ENCODE measurements at regions not wholly inside any gene's neighbourhood (a gene's known extent, or its start where the extent isn't known, plus 50 kb on each side); places are given as distances from the start of the nearest gene placed in this dataset.
A peak's percentile ranks its signal among the peaks of the same experiment; 100 is the strongest.
"Not testable (repeated sequence)": the region's sequence is repeated elsewhere in the genome, so short reads cannot be mapped to it uniquely, and the experiment has no call there.

DNA sequence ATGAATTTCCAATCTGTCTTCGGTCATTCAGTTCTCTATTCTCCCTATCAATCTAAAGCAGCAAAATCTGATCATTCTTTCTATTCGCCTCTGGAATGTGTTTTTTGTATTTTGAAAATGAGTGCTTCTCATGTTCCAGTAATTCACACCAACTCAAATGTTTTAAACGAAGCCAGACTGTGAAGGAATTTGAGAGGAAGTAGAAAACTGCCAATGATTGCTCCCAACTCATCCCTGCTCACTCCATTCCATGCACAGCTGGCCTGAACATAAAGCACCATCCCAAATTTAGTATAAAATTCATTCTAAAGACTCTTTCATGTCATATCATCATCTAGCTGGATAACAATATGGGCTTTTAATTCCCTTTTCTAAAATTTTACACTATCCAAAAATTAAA lies 123.8 kb downstream of the DUSP6 start:
- no peak for DNase-seq (ENCODE audit: low read depth)

DNA sequence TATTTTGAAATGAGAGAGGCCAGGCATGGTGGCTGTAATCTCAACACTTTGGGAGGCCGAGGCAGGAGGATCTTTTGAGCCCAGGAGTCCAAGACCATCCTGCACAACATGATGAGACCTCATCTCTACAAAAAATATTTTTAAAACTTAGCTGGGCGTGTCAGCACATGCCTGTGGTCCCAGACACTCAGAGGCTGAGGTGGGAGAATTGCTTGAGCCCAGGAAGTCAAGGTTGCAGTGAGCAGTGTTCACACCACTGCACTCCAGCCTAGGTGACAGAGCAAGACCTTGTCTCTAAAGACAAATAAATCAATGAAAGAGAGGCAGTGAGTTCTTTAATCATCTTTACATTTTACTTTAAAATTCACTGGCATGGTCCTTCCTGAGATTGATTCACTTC lies 124.5 kb downstream of the DUSP6 start:
- DNase-seq (ENCODE audit: low read depth) = no peak

- DNase-seq (ENCODE audit: low read depth) = peak; percentile 55
Measured at GRCh38 chr12:89225808-89226411, 126.4 kb downstream of the DUSP6 start.

- no peak for DNase-seq (ENCODE audit: low read depth)
Measured at GRCh38 chr12:89225401-89225800, 126.9 kb downstream of the DUSP6 start.

DNA sequence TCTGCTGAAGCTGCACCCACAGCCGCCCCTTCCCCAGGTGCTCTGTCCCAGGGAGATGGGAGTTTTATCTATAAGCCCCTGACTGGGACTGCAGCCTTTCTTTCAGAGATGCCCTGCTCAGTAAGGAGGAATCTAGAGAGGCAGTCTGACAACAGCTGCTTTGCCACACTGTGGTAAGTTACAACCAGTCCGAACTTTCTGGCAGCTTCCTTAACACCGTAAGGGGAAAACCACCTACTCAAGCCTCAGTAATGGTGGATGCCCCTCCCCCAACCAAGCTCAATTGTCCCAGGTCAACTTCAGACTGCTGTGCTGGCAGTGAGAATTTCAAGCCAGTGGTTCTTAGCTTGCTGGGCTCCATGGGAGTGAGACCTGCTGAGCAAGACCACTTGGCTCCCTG lies 129.7 kb downstream of the DUSP6 start:
- peak; percentile 82 for DNase-seq (ENCODE audit: low read depth)

- DNase-seq (ENCODE audit: low read depth) = no peak
Measured at GRCh38 chr12:89217472-89217871, 134.8 kb downstream of the DUSP6 start.

DNA sequence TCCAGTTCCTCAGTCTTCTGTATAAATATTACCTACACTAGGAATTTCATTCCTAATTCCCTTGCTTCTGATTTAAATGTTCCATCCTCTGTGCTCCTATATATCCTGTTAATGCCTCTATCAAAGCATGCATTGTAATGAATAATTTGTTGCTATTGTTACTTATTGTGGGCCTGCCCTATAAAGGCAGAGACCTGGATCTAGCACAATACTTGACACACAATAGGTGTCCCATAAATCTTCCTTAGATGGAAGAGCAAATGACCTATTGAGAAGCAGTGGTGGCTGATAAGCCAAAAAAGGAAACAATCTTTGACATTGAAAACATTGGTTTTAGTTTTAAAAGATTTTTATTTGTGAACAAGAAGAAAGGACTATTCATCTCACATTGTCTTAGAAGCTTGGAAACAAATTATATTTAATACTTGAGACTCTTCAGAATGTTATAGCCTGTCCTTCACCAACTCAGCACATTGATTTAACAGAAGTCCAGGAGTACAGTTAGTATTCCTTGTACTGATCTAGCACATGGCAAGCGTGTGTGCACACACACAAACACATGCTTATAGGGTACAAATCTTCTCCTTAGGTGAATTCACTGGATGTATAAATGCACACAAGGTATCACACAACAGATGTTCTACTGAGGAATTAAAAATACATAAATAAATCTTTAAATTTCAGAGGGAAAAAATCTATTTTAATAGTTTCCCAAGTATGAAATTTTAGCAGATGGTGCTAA lies 135.9 kb downstream of the DUSP6 start:
- DNase-seq (ENCODE audit: low read depth) = no peak

GRCh38 chr12:89215196-89215595 lies 137.1 kb downstream of the DUSP6 start:
- no peak for DNase-seq (ENCODE audit: low read depth)

- DNase-seq (ENCODE audit: low read depth) = no peak
Measured at GRCh38 chr12:89213747-89214146, 138.6 kb downstream of the DUSP6 start.

GRCh38 chr12:89213139-89213538 lies 139.2 kb downstream of the DUSP6 start:
- DNase-seq (ENCODE audit: low read depth) = no peak

- DNase-seq (ENCODE audit: low read depth) = no peak
Measured at GRCh38 chr12:89212339-89212771, 139.9 kb downstream of the DUSP6 start.

- DNase-seq (ENCODE audit: low read depth) = no peak
Measured at GRCh38 chr12:89211456-89211855, 140.8 kb downstream of the DUSP6 start.

DNA sequence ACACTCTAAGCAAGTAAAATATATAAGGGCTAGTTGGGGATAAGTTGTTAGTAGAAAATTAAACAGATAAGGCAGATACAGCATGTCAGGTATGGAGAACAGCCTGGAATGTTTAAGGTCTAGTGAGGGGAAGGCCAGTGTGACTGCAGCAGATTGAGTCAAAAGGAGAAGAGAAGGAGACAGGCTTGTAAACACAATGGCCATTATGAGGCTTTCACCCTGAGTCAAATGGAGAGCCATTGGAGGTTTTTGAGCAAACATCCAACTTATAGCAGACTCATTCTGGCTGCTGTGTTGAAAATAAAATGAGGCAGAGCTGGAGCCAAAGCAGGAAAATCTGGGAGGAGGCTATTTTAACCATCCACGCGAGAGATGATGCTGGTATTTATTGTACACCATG lies 142.0 kb downstream of the DUSP6 start:
- no peak for DNase-seq (ENCODE audit: low read depth)

DNA sequence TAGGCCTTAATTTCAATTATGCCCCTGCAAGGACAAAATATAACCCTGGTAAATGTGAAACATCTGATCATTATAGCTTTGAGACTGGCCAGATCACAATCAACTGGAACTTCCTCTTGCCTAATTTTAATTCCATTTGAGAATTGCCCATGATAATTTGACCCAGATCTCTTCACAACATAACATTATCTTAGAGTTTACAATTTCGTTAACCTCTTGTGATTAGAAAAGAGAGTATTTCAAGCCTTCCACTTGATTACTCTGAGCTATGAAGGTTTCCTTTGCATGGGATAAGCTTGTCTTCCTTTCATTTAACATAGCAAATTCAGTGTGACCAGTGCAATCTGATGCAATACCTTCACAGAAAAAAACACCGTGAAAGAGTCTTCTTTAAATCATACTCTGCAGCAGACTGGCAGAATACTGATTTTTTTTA lies 143.6 kb downstream of the DUSP6 start:
- no peak for DNase-seq (ENCODE audit: low read depth)

DNA sequence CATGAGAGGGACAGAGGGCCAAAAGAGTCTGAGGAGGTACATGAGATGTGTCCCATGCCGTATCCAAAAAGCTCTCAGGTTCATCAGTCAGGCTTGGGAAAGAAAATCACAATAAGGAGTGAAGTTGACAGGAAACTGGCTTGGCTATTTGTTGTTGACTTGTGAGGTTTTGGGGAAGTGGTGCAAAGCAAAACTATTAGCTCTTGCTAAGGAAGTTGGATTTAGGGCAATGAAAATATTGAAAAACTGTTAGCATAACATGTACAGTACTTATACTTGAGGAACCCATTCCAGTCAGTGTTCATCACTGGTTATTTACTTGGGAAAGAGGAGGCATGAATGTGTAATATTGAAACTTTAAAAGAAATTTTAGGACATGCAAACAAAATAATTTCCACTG lies 145.9 kb downstream of the DUSP6 start:
- no peak for DNase-seq (ENCODE audit: low read depth)

- no peak for DNase-seq (ENCODE audit: low read depth)
Measured at GRCh38 chr12:89205517-89205916, 146.8 kb downstream of the DUSP6 start.

- no peak for DNase-seq (ENCODE audit: low read depth)
Measured at GRCh38 chr12:89203144-89203543, 149.2 kb downstream of the DUSP6 start.

DNA sequence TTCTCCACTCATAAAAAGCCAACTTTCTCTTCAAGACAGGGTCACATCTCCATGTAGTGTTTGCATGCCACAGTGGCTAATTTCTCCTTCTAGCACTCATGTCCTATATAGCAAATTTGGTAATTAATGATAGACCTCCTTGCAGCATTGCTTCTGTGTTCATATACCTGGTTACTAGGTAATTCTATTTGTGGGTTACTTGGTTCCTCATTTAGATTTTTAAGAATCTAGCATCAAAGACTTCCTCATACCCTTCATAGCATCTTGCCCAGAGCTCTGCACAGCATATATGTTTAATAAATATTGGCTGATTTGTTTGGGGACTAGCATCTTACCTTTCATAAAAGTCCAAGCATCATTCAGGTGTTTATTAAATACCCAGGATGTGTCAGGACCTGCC lies 152.1 kb downstream of the DUSP6 start:
- no peak for DNase-seq (ENCODE audit: low read depth)

DNA sequence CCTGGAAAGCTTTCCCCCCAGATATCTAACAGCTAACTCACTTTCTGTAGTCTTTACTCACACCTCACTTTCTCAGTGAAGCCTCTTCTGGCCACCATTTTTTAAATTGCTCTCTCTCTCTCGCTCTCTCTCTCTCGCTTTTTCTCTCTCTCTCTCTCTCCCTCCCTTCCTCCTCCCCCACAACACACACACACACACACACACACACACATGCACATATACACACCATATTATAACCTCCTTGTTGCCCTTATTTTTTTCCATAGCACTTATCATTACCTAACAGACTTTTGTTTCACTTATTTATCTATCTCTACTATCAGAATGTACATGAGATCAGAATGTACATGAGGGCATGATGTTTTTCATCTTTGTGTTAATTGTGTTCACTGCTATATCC lies 156.8 kb downstream of the DUSP6 start:
- no peak for DNase-seq (ENCODE audit: low read depth)

DNA sequence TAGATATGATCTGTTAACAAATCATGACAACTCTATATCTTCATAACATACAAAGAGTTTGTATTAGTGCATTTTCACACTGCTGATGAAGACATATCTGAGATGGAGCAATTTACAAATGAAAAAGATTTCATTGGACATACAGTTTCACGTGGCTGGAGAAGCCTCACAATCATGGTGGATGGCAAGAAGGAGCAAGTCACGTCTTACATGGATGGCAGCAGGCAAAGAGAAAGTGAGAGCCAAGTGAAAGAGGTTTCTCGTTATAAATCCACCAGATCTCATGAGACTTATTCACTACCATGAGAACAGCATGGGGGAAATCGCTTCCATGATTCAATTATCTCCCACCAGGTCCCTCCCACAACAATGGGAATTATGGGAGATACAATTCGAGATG lies 157.6 kb downstream of the DUSP6 start:
- DNase-seq (ENCODE audit: low read depth) = no peak

DNA sequence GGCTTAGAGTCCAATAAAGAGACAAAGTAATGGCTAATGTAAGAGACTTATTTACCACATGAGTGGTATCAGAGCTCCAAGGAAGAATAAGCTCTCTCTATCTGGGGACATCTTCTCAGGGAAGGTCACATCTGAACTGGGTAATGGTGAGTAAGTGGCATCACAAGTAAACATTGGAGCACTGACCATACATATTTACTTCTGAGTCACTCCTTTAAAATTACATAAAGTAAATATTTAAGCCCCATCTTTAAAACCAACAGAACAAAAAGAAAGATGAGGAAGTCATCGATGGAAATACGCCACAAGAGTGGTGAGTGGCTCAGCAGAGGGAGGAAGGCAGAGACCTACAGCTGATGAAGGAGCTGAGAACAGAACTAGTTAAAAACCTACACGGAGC lies 159.9 kb downstream of the DUSP6 start:
- no peak for DNase-seq (ENCODE audit: low read depth)

DNA sequence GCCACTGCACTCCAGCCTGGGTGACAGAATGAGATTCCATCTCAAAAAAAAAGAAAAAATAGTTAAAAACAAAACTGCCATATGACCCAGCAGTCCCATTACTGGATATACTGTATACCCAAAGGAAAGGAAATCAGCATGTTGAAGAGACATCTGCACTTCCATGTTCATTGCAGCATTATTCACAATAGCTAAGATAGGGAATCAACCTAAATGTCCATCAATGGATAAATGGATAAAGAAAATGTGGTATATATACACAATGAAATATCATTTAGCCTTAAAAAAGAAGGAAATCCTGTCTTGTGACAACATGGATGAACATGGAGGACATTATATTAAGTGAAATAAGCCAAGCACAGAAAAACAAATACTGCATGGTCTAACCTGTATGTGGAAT lies 160.7 kb downstream of the DUSP6 start:
- DNase-seq (ENCODE audit: low read depth) = not testable (repeated sequence)

DNA sequence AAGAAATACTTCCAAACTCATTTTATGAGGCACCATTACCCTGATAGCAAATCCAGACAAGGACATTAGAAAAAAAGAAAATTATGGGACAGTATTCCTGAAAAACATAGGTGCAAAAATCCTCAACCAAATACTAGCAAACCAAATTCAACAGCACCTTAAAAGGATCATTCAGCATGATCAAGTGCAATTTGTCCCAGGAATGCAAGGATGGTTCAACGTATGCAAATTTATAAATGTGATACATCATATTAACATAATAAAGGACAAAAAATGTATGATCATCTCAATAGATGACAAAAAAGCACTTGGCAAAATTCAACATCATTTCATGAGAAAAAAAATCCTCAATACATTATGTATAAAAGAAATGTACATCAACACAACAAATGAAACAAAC lies 162.9 kb downstream of the DUSP6 start:
- DNase-seq (ENCODE audit: low read depth) = no peak

Measured in myocyte (in vitro differentiated cells).